DOHH2 (cell line): ENCODE measurements at regions not wholly inside any gene's neighbourhood (a gene's known extent, or its start where the extent isn't known, plus 50 kb on each side); places are given as distances from the start of the nearest gene placed in this dataset.

ENCODE experiments used
- H3F3A ChIP-seq: fragments of 200-600 bp; sonication (generic), shearing (Covaris generic); 2 replicates; pipeline ENCODE4 v1.6.0; 2016; ENCODE audit warnings: antibody characterized with exemption, mild to moderate bottlenecking; ENCODE audit not compliant: control insufficient read depth, insufficient read depth
- H3K27ac ChIP-seq: fragments of 200-600 bp; sonication (generic); 2 replicates; pipeline ENCODE4 v1.5.1; 2014; ENCODE audit warnings: low read depth, mild to moderate bottlenecking, low read length, moderate library complexity
- H3K27me3 ChIP-seq: fragments of 200-600 bp; sonication (generic); 2 replicates; pipeline ENCODE4 v1.6.1; 2014; ENCODE audit warnings: mild to moderate bottlenecking, low read length, mixed read lengths; ENCODE audit not compliant: control insufficient read depth
- H3K36me3 ChIP-seq: fragments of 200-600 bp; sonication (generic); 2 replicates; pipeline ENCODE4 v1.6.1; 2014; ENCODE audit warnings: mild to moderate bottlenecking, low read length, moderate library complexity, mixed read lengths; ENCODE audit not compliant: control insufficient read depth
- H3K4me1 ChIP-seq: fragments of 200-600 bp; sonication (generic); 2 replicates; pipeline ENCODE4 v1.6.1; 2014; ENCODE audit warnings: mild to moderate bottlenecking, low read length, mixed read lengths; ENCODE audit not compliant: control insufficient read depth
- H3K4me2 ChIP-seq: fragments of 200-600 bp; sonication (generic); 2 replicates; pipeline ENCODE4 v1.6.0; 2014; ENCODE audit warnings: mild to moderate bottlenecking, low read length, moderate library complexity
- H3K4me3 ChIP-seq: fragments of 200-600 bp; sonication (generic); 2 replicates; pipeline ENCODE4 v1.5.1; 2014; ENCODE audit warnings: mild to moderate bottlenecking, low read length, mixed read lengths
- H3K79me2 ChIP-seq: fragments of 200-600 bp; sonication (generic); 2 replicates; pipeline ENCODE4 v1.6.1; 2014; ENCODE audit warnings: mild to moderate bottlenecking, low read length, mixed read lengths; ENCODE audit not compliant: control insufficient read depth
- H3K9me2 ChIP-seq: fragments of 200-600 bp; sonication (generic); replicated peaks from 2 replicates; pipeline ENCODE4 v1.6.1; 2014; ENCODE audit warnings: mild to moderate bottlenecking, low read length, mixed read lengths; ENCODE audit not compliant: control insufficient read depth
- H3K9me3 ChIP-seq: fragments of 200-600 bp; sonication (generic); 2 replicates; pipeline ENCODE4 v1.6.1; 2014; ENCODE audit warnings: antibody characterized with exemption, low read length, mixed read lengths; ENCODE audit not compliant: control insufficient read depth, insufficient read depth
- H4K20me1 ChIP-seq: fragments of 200-600 bp; sonication (generic); 2 replicates; pipeline ENCODE4 v1.6.0; 2014; ENCODE audit warnings: low read depth, mild to moderate bottlenecking, antibody characterized with exemption, low read length, moderate library complexity; ENCODE audit not compliant: control insufficient read depth, insufficient read depth
- EZH2phosphoT487 ChIP-seq: fragments of 200-600 bp; sonication (generic); IDR thresholded peaks from 2 replicates; pipeline ENCODE4 v1.6.1; 2017; ENCODE audit warnings: borderline replicate concordance, mild to moderate bottlenecking, antibody characterized with exemption, low read length, moderate library complexity, mixed read lengths
- TF ChIP-seq, protein P1 (sequence below): fragments of 200-600 bp; sonication (generic); IDR thresholded peaks from one replicate; pipeline ENCODE4 v1.5.1; 2014; ENCODE audit warnings: antibody characterized with exemption, mild to moderate bottlenecking, low read depth, low read length; ENCODE audit not compliant: poor library complexity, severe bottlenecking

DNA sequence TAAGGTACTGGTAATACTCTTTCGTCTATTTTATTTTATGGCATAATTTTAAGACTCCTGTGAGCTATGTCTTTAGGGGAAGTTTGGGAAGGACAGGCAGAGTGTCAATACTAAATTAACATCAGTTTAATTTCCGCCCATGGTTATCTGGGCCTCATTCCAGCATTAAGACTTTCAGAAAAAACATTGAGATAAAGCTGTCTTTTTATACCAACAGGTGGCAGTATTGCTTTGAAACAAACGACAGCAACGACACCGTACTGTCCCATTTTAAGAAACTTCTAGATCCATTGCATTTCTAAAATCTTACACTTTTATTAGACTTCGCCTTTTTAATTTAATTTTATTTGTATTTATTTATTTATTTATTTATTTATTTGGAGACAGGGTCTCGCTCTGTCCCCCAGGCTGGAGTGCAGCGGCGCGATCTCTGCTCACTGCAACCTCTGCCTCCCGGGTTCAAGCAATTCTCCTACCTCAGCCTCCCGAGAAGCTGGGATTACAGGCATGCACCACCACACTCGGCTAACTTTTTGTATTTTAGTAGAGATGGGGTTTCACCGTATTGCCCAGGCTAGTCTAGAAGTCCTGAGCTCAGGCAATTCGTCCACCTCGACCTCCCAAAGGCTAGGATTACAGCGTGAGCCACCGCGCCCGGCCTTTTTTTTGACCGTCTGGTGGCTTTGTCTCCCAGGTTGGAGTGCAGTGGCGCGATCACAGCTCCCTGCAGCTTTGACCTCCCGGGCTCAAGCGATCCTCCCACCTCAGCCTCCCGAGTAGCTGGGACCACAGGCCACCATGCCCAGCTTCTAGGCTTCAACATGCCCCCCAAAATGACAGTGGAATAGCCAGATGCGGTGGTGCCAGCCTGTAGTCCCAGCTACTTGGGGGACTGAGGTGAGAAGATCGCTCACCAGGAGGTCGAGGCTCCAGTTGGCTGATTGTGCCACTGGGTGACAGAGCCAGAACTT, 78.7 kb upstream of the C1GALT1 start:
- H3K4me3 ChIP-seq = no peak overlapping the region
- TF ChIP-seq EZH2phosphoT487 = no peak
- TF ChIP-seq, protein P1, sequence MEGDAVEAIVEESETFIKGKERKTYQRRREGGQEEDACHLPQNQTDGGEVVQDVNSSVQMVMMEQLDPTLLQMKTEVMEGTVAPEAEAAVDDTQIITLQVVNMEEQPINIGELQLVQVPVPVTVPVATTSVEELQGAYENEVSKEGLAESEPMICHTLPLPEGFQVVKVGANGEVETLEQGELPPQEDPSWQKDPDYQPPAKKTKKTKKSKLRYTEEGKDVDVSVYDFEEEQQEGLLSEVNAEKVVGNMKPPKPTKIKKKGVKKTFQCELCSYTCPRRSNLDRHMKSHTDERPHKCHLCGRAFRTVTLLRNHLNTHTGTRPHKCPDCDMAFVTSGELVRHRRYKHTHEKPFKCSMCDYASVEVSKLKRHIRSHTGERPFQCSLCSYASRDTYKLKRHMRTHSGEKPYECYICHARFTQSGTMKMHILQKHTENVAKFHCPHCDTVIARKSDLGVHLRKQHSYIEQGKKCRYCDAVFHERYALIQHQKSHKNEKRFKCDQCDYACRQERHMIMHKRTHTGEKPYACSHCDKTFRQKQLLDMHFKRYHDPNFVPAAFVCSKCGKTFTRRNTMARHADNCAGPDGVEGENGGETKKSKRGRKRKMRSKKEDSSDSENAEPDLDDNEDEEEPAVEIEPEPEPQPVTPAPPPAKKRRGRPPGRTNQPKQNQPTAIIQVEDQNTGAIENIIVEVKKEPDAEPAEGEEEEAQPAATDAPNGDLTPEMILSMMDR = peak; percentile 74
- no peak overlapping the region for H3K27ac ChIP-seq
- no peaks in the 10 kb centered on the region for H3F3A ChIP-seq
- H3K27me3 ChIP-seq = peaks cover 4% of the 10 kb centered on the region; the same call in 1 of the 2 replicates
- peaks cover 3% of the 10 kb centered on the region; the same call in 1 of the 2 replicates for H3K4me1 ChIP-seq
- no peaks in the 10 kb centered on the region for H4K20me1 ChIP-seq
- no peaks in the 10 kb centered on the region for H3K79me2 ChIP-seq
- peaks cover under 1% of the 10 kb centered on the region; the same call in 1 of the 2 replicates for H3K9me3 ChIP-seq
- H3K9me2 ChIP-seq = no peaks in the 10 kb centered on the region
- H3K4me2 ChIP-seq = no peak overlapping the region
- no peaks in the 10 kb centered on the region for H3K36me3 ChIP-seq

DNA sequence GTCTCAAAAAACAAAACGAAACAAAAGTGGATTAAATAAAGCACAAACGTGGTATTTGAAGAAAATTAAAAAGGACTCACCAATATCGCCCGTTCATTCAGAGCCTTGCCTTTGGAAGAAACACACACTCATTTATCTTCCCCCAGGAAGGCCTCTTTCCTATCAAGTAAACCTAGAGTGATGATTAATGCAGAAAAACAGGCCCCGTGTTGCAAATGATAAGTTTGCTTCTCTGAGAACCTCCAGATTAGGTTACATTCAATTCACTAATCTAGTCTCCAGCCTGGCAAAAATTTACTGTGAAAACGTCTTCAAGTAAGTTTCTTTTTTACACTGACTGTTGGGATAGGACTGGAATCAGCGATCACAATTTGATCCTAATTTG, 78.0 kb upstream of the C1GALT1 start:
- Histone ChIP-seq H3K9me2 (no peaks in the 10 kb centered on the region), H3K4me3 (no peak overlapping the region), H3K36me3 (no peaks in the 10 kb centered on the region), H3K27ac (no peak overlapping the region), H3K4me1 (peaks cover 3% of the 10 kb centered on the region; the same call in 1 of the 2 replicates), H3K9me3 (peaks cover 7% of the 10 kb centered on the region; the same call in 1 of the 2 replicates), H3K27me3 (peaks cover 1% of the 10 kb centered on the region; the same call in 1 of the 2 replicates), H3K4me2 (no peak overlapping the region), H3K79me2 (no peaks in the 10 kb centered on the region), H3F3A (no peaks in the 10 kb centered on the region), H4K20me1 (no peaks in the 10 kb centered on the region)
- TF ChIP-seq EZH2phosphoT487 = no peak
- TF ChIP-seq, protein P1 = no peak

DNA sequence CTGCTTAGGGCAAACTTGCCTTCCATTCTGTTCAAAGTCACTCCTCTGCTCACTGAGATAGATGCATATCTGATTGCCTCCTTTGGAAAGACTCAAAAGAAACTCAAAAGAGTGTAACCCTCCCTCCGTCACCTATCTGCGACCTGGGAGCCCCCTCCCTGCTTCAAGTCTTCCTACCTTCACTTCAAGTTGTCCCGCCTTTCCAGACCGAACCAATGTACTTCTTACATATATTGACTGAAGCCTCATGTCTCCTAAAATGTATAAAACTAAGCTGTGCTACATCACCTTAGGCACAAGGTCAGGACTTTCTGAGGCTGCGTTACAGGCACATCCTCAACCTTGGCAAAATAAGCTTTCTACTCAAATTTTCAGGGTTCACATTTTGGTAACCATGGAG, 77.4 kb upstream of the C1GALT1 start:
- no peak overlapping the region for H3K4me2 ChIP-seq
- H3K36me3 ChIP-seq = no peaks in the 10 kb centered on the region
- no peaks in the 10 kb centered on the region for H3K9me2 ChIP-seq
- no peaks in the 10 kb centered on the region for H4K20me1 ChIP-seq
- no peaks in the 10 kb centered on the region for H3K27me3 ChIP-seq
- H3K4me1 ChIP-seq = peaks cover 3% of the 10 kb centered on the region; the same call in 1 of the 2 replicates
- H3K4me3 ChIP-seq = no peak overlapping the region
- H3K27ac ChIP-seq = no peak overlapping the region
- H3K79me2 ChIP-seq = no peaks in the 10 kb centered on the region
- TF ChIP-seq, protein P1 = no peak
- TF ChIP-seq EZH2phosphoT487 = no peak
- no peaks in the 10 kb centered on the region for H3F3A ChIP-seq
- H3K9me3 ChIP-seq = peaks cover 8% of the 10 kb centered on the region; the same call in 1 of the 2 replicates
